Testis (tissue), 2 donors: ENCODE measurements at regions not wholly inside any gene's neighbourhood (a gene's known extent, or its start where the extent isn't known, plus 50 kb on each side); places are given as distances from the start of the nearest gene placed in this dataset.

Source experiments
- DNase-seq: peaks from one replicate; pipeline ENCODE4 v3.0.0-alpha.2; 2019
- H3K27ac ChIP-seq, 2 donors: fragments of 200-600 bp; sonication (generic); one replicate each; pipeline ENCODE4 v1.5.1; 2019
- H3K27me3 ChIP-seq: fragments of 200-600 bp; sonication (generic); one replicate; pipeline ENCODE4 v1.5.1; 2019
- H3K36me3 ChIP-seq: fragments of 200-600 bp; sonication (generic); one replicate; pipeline ENCODE4 v1.5.1; 2017; ENCODE audit warnings: low read depth; ENCODE audit errors: missing control alignments
- H3K4me1 ChIP-seq: fragments of 200-600 bp; sonication (generic); one replicate; pipeline ENCODE4 v1.5.1; 2019
- H3K4me3 ChIP-seq, 2 donors: fragments of 200-600 bp; sonication (generic); one replicate each; pipeline ENCODE4 v1.5.1; 2017 to 2019
- H3K9me3 ChIP-seq: fragments of 200-600 bp; sonication (generic); one replicate; pipeline ENCODE4 v1.5.1; 2017
- CTCF ChIP-seq, 3 experiments: fragments of 450-650 bp in 2 of 3; fragments of 200-600 bp in 1 of 3; sonication (generic) in 1 of 3; IDR thresholded peaks; one replicate each; pipeline ENCODE4 v1.5.1; 2016 to 2019; ENCODE audit warnings: antibody characterized with exemption in 3 of 3, mild to moderate bottlenecking in 2 of 3, moderate library complexity in 1 of 3
- POLR2A ChIP-seq: fragments of 450-650 bp; IDR thresholded peaks from one replicate; pipeline ENCODE4 v1.6.1; 2017; ENCODE audit warnings: antibody characterized with exemption, mild to moderate bottlenecking, moderate library complexity
- WGBS, 2 donors: methylation state at CpG; one replicate each; pipeline ENCODE4 v1.1.5; 2018; 5-methylcytosine and 5-hydroxymethylcytosine counted together
- intact Hi-C: fragments of 100-400 bp; cut with DNase I; formaldehyde crosslinking; loops from one replicate; pipeline ENCODE4 v1.15.1; 2023; ENCODE audit warnings: low total_unique reads

GRCh38 chr6:26304797-26305640, 60.0 kb upstream of the BTN3A2 start:
- Histone ChIP-seq H3K4me3 (peak overlapping the region; percentile 50 to 66), H3K36me3 (no peaks in the 10 kb centered on the region), H3K27ac (peak overlapping the region; percentile 31 to 79), H3K4me1 (no peaks in the 10 kb centered on the region), H3K27me3 (no peaks in the 10 kb centered on the region), H3K9me3 (no peaks in the 10 kb centered on the region)
- intact Hi-C loops = no loop called here
- no peak for TF ChIP-seq CTCF (IDR thresholded peaks at IDR 0.05)
- TF ChIP-seq POLR2A = no peak
- peak; percentile 65 for DNase-seq
- WGBS, 2 donors = 11 to 14% methylated on average over 29 of the region's 29 CpGs

GRCh38 chr6:26305641-26305969, 59.4 kb upstream of the BTN3A2 start:
- intact Hi-C loops = no loop called here
- TF ChIP-seq POLR2A (no peak), CTCF (IDR thresholded peaks at IDR 0.05) (no peak)
- Histone ChIP-seq H3K27ac (peak overlapping the region in 1 of 2 donors; percentile 31), H3K9me3 (no peaks in the 10 kb centered on the region), H3K36me3 (no peaks in the 10 kb centered on the region), H3K4me1 (no peaks in the 10 kb centered on the region), H3K27me3 (no peaks in the 10 kb centered on the region), H3K4me3 (peak overlapping the region in 1 of 2 donors; percentile 66)
- DNase-seq = no peak
- 32 to 41% methylated on average over 3 of the region's 3 CpGs for WGBS, 2 donors

GRCh38 chr6:26306232-26306631, 58.8 kb upstream of the BTN3A2 start:
- intact Hi-C loops = no loop called here
- Histone ChIP-seq H3K4me3 (no peak overlapping the region), H3K36me3 (no peaks in the 10 kb centered on the region), H3K27me3 (no peaks in the 10 kb centered on the region), H3K4me1 (no peaks in the 10 kb centered on the region), H3K27ac (no peak overlapping the region), H3K9me3 (no peaks in the 10 kb centered on the region)
- no peak for DNase-seq
- 94% methylated on average over 3 of the region's 3 CpGs for WGBS, 2 donors
- no peak for TF ChIP-seq POLR2A
- no peak for TF ChIP-seq CTCF (IDR thresholded peaks at IDR 0.05)

- DNase-seq = no peak
- no peaks in the 10 kb centered on the region for H3K36me3 ChIP-seq
- no peaks in the 10 kb centered on the region for H3K4me1 ChIP-seq
- no peak overlapping the region for H3K27ac ChIP-seq
- no peak for TF ChIP-seq POLR2A
- no peak for TF ChIP-seq CTCF (IDR thresholded peaks at IDR 0.05)
- intact Hi-C loops = no loop called here
- H3K4me3 ChIP-seq = no peak overlapping the region
- H3K27me3 ChIP-seq = no peaks in the 10 kb centered on the region
- no peaks in the 10 kb centered on the region for H3K9me3 ChIP-seq
Measured at GRCh38 chr6:26307850-26308249, 57.1 kb upstream of the BTN3A2 start.

- intact Hi-C loops = no loop called here
- no peak for DNase-seq
- WGBS, 2 donors = 80 to 87% methylated on average over 3 of the region's 3 CpGs
- TF ChIP-seq CTCF (IDR thresholded peaks at IDR 0.05) = no peak
- no peak for TF ChIP-seq POLR2A
- H3K9me3 ChIP-seq = no peaks in the 10 kb centered on the region
- no peak overlapping the region for H3K27ac ChIP-seq
- no peaks in the 10 kb centered on the region for H3K4me1 ChIP-seq
- H3K27me3 ChIP-seq = no peaks in the 10 kb centered on the region
- no peaks in the 10 kb centered on the region for H3K36me3 ChIP-seq
- H3K4me3 ChIP-seq = no peak overlapping the region
Measured at GRCh38 chr6:26309731-26310142, 55.3 kb upstream of the BTN3A2 start.
